ENCODE measurements at regions not wholly inside any gene's neighbourhood (a gene's known extent, or its start where the extent isn't known, plus 50 kb on each side); places are given as distances from the start of the nearest gene placed in this dataset.
"Not testable (repeated sequence)": the region's sequence is repeated elsewhere in the genome, so short reads cannot be mapped to it uniquely, and the experiment has no call there.

GRCh38 chr4:118587946-118588345 lies 97.2 kb upstream of the METTL14 start:
- no peak for DNase-seq (ENCODE audit: low read depth)

GRCh38 chr4:118589471-118590055 lies 95.6 kb upstream of the METTL14 start:
- DNase-seq (ENCODE audit: low read depth) = no peak

- peak; percentile 92 for DNase-seq (ENCODE audit: low read depth)
Measured at GRCh38 chr4:118591339-118592046, 93.7 kb upstream of the METTL14 start.

GRCh38 chr4:118592289-118592688 lies 92.9 kb upstream of the METTL14 start:
- not testable (repeated sequence) for DNase-seq (ENCODE audit: low read depth)

- not testable (repeated sequence) for DNase-seq (ENCODE audit: low read depth)
Measured at GRCh38 chr4:118595883-118596282, 89.3 kb upstream of the METTL14 start.

GRCh38 chr4:118625097-118625496 lies 60.1 kb upstream of the METTL14 start:
- not testable (repeated sequence) for DNase-seq (ENCODE audit: low read depth)

- DNase-seq (ENCODE audit: low read depth) = not testable (repeated sequence)
Measured at GRCh38 chr4:118629697-118630096, 55.5 kb upstream of the METTL14 start.

- DNase-seq (ENCODE audit: low read depth) = not testable (repeated sequence)
Measured at GRCh38 chr4:118630897-118631296, 54.3 kb upstream of the METTL14 start.

- not testable (repeated sequence) for DNase-seq (ENCODE audit: low read depth)
Measured at GRCh38 chr4:118631321-118632050, 53.7 kb upstream of the METTL14 start.

- not testable (repeated sequence) for DNase-seq (ENCODE audit: low read depth)
Measured at GRCh38 chr4:118633476-118633875, 51.7 kb upstream of the METTL14 start.

GRCh38 chr4:118634126-118634875 lies 50.9 kb upstream of the METTL14 start:
- DNase-seq (ENCODE audit: low read depth) = not testable (repeated sequence)

All from activated gamma-delta T cell treated with anti-CD3 and anti-CD28 coated beads, Interleukin-2, amount 50 U/mL, for 16 hours (primary cell).